ENCODE measurements at regions not wholly inside any gene's neighbourhood (a gene's known extent, or its start where the extent isn't known, plus 50 kb on each side); places are given as distances from the start of the nearest gene placed in this dataset.

DNA sequence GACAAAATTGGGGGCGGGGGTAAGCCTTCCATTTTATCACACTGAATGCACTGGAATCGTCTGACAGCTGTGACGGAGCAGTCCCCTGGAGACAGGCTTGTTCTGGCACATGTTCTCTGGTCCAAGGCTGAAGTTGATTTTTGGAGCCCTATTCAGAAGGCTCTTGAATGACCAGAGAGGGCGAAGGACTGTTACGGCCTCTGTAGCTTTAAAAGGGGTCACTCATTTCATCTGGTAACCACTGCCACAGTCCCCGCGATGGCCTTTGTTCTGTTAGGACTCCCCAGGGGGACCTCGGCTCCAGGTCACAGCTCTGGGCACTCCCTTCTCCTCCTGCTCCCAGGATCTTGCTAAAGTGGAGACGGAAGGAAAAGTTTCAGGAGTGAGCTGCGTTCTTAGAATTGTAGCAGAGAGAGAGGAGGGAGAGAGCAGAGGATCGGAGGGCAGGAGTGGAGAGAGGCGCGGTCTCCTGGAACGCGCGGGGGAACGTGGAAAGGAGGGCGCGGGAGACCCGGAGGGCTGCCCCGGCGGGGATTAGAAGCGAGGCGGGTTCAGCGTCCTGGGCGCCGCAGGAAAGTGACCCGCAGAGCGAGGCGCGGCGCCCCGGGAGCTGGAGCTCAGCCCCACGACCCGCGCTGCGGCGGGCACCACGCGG lies 134.3 kb upstream of the MYO16 start:
- TF ChIP-seq CTCF (IDR thresholded peaks at IDR 0.05) (no peak), POLR2A (IDR thresholded peaks at IDR 0.05; ENCODE audit: low read depth) (no peak), POLR2AphosphoS5 (IDR thresholded peaks at IDR 0.05) (no peak), EP300 (IDR thresholded peaks at IDR 0.05) (no peak)

Measured in esophagus muscularis mucosa (tissue), 4 donors.